ENCODE measurements at regions not wholly inside any gene's neighbourhood (a gene's known extent, or its start where the extent isn't known, plus 50 kb on each side); places are given as distances from the start of the nearest gene placed in this dataset.
"Not testable (repeated sequence)": the region's sequence is repeated elsewhere in the genome, so short reads cannot be mapped to it uniquely, and the experiment has no call there.

DNA sequence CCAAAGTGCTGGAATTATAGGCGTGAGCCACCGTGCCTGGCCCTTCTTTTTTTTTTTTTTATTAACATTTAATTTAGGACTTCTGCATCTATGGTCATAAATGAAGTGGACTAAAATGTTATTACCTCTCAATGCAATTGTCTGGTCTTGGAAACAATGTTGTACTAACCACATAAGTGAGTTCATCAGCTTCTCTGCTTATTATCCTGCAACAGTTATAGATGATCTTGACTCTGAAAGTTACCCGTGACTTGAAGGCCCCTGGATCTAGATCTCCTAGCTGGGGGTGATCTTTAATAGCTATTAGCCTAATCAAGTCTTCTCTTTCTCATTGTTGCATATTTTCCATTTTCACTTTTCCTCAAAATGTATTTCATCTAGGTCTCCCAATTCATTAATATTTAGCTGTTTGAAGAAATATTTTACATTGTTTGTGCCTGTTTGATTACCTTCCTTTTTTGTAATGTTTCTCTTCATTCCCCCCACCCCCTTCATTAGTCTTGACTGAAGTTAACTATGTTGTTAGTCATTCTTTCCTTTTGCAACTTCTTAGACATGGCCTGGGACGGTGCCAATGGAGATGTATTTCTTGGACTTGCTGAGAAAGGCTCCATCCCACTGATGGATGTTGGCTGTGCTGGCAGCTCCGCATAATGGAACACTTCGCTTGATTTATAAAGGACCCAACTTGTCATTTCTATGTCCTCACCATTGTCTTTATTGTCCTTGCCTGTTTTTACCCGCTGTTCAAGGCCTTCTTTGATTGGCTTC, 141.6 kb upstream of the RIOK3 start:
- intact Hi-C loops (cut with micrococcal nuclease), result no loop called here

DNA sequence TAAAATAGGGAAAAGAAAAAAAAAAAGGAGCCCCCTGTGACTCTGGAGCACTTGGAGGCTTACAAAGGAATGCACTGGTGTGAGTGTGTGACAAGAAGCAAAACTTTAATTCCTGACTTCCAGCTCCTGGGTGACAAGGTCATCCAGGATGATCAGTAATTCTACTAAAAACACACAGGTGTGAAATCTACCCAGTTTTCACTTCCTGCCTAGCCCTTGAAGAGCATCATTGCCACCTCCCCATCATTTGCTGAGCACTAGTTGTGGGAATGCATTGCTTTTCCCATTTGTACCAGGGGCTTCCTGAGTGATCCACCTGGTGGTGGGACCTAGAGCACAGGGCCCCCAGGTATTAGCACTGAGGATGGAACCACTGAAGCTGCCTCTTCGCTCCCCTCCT, 139.7 kb upstream of the RIOK3 start:
- intact Hi-C loops (cut with micrococcal nuclease), result no loop called here

DNA sequence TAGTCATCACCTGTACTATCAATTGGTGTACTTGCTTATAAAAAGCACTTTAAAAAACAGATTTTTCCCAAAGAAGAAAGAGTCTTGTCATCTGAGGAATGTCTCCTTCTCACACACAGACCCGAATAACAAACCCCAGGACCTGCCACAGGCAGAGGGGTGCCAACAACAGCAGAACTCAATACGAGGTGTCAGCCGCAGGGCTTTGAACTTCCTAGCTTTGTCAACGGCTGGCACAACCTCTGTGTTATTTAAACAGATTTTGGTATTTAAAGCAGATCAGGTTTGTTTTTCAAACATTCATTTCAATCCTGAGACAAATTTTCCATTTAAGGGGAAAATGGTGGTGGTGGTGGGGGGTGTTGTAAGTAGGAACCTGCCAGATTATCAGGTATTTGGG, 138.4 kb upstream of the RIOK3 start:
- intact Hi-C loops (cut with micrococcal nuclease), result no loop called here

DNA sequence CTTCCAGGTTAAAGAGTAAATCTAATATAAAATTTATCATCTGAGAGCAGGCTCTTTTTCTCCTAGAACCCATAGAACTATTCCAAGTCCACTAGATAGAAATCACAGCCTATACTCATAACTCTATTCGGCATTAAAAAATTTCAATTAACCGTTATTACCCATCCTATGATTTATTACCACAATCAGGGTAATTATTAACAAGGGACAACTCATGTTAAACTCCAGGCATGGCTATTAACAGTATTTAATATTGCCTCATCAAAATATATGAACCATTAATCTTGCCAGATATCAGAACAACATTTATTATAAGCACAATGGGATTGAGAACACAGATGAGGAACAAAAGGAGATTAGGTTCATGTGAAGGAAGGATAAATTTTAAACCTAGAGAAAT, 136.8 kb upstream of the RIOK3 start:
- intact Hi-C loops (cut with micrococcal nuclease), result no loop called here

DNA sequence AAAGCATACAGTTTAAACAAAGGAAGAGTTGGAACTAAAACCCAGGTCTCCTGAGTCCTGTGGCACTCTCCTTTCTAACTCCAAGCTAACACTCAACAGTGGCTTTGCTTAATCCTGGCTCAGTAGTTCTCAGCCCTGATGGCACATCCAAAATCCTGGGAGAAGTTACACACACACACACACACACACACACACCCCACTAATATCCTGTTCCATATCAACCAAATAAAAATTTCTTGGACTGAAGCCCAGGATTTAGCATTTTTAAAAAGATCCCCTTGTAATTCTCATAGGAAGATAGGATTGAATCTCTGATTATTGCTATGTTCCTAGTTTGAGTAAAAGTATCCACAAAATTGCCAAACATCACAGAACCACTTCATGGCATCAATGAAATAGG, 136.1 kb upstream of the RIOK3 start:
- intact Hi-C loops (cut with micrococcal nuclease), result no loop called here

DNA sequence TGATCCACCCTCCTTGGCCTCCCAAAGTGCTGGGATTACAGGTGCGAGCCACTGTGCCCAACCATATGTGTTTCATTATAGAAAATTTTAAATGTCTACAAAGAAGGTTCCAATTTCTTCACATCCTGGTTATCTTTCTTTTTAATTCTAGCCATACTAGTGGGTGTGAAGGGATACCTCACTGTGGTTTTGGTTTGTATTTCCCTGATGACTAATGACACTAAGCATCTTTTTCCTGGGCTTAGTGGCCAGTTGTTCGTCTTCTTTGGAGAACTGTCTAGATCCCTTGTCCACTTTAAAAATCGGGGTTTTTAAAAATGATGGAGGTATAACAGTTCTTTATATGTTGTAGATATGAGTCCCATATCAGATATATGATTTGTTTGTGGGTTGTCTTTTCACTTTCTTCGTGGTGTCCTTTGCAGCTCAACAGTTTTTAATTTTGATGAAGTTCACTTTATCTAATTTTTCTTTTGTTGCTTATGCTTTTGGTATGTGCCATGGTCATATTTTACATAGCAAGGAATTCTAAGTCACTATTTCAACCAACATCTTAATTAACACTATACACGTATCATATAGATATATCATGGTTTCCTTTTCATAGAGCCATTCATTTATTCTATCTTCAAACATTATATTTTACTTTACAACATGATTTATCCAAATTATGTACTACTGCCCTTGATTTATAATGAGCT, 135.0 kb upstream of the RIOK3 start:
- intact Hi-C loops (cut with micrococcal nuclease), result no loop called here

DNA sequence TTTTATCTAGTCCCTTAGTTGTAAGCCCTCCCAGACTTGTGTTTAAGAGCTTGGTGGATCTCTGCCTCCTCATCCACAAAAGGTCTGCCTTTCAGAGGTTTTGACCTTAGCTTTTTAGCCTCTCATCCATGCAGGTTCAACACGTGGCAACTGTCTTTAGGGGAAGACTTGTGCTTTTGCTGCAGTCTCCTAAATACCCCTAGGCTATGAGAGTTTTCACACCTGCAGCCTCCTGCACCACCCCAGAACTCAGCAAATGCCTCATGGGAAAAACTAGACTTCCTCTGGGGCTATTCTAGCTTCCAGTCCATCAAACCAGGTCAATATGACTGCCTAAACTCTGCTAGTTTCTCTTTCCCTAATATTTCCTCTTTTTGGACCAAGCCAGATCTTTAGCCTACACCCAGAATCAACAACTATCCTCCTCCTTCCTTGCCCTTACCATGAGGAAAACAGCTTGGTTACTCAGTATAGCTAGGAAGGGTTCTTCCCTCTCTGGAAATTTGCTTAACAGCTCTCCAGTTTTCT, 132.3 kb upstream of the RIOK3 start:
- intact Hi-C loops (cut with micrococcal nuclease), result no loop called here

DNA sequence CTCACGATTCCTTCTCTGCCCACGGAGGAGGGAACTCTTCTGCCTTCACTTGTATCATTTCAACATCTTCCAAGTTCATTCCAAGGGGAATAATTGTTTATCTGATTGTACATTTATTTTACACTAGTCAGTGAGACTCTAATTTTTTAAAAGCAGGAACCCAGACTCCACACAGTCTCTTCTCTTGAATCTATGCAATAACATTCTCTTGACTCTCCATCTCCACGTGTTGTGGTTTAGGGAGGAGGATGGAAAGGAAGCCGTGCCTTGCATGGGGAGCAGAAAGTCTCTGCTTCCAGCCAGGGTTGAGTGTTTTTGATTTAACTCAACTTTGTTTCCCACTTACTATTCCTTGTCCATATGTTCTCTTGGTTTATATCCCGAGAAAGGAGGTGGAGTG, 131.1 kb upstream of the RIOK3 start:
- intact Hi-C loops (cut with micrococcal nuclease), result no loop called here

DNA sequence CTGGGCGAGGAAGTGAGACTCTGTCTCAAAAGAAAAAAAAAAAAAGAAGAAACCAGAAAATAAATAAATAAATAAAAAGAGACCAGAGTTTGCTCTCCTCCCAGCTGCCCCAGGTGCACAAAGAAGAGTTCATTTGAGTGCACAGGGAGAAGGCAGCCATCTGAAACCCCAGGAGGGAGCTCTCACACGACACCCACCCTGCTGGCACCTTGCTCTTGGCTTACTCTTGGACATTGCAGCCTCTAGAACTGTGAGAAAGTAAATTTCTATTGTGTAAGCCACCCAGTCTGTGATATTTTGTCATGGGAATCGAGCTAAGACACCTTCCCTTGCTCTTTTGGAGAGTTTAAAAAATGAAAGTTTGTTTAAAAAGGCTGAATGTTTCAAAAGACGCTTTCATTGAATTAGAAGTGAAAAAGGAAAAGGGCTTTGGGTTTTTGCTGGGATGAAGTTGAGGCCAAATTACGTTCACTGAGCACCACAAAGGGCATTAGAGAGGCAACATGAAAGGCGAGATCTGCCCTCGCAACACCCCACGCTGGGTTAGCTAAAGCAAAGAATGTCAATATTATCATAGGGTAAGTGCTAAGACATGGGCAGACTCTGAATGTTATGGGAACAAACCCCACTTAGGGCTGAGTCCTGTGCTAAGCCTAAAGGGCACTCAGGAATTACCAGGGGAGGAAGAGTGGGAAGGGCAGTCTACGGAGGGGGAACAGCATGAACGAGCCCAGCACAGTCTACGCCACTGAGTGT, 128.9 kb upstream of the RIOK3 start:
- intact Hi-C loops (cut with micrococcal nuclease), result no loop called here

DNA sequence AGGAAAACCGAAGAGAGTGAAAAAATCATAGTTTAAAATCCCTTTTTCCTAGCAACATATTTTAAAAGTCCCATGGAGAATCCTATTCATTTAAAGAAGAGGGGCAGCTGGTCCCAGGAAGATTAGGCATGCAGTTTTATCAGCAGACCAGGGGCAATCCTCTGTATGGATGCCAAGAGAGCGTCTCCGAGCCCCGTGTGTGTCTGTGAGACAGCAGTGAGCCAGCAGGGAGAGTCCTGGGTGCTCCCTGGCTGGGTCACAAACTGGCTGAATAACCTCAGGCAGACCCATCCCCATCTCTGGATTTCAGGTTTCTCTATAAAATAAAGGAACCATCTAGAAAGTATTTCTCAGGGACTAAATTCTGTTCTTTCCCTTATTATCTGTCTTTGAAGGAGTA, 128.2 kb upstream of the RIOK3 start:
- intact Hi-C loops (cut with micrococcal nuclease), result no loop called here

DNA sequence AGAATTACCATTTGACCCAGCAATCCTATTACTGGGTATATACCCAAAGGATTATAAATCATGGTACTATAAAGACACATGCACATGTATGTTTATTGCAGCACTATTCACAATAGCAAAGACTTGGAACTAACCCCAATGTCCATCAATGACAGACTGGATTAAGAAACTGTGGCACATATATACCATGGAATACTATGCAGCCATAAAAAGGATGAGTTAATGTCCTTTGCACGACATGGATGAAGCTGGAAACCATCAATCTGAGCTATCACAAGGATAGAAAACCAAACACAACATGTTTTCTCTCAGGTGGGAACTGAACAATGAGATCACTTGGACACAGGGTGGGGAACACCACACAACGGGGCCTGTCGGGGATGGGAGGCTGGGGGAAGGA, 123.4 kb upstream of the RIOK3 start:
- intact Hi-C loops (cut with micrococcal nuclease), result not testable (repeated sequence)

DNA sequence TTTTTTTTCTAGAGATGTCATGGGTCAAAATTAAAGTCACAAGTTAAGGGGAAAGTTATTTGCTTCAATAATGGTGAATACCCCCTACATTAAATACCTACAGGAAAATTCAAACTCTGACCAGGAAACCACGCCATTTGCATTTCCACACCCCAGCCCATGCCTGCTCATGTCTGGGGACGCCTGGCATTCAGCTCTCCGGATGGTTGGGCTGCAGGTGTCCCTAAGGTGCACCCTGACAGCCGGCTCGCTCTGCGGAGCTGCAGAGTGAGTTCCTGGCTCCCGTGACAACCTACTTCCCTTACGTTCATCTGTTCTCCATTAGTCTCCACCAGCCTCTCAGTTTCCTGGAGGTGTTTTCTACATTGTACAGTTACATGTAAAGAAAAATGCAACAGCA, 122.7 kb upstream of the RIOK3 start:
- intact Hi-C loops (cut with micrococcal nuclease), result no loop called here

DNA sequence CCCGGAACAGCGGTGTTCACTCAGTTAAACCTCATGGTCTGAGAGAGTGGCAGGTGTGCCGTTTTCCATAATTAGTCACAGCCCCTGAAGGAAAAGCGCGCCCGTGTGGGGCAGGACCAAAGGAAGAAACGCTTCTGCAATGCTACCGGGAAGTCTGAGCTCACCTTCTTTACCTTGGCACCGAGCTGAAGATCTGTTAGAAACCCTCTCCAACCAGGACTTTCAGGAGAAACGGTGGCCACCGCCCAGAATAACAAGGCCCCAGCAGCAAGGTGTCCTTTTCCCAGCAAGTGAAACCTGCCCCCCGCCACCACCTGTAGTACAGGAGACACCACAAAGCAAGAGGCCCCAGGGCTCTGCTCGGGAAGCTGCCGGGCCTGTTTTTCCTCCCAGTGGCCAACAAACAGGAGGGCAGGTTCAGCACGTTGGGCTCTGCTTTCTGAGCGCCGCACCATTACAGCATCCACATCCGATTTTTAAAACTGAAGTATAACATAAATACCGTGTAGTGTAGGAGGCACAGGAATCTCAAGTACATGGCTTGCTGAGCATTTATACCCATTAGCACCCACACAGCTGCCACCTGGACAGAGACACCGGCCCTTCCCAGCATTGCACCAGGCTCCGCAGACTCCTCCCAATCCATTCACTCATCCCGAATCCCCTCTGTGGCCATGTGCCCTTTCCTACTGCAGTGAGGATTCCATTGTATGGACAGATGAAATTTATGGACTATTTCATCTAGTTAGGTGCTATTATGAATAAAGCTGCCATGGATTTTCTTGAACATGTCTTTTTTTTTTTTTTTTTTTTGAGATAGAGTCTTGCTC, 121.8 kb upstream of the RIOK3 start:
- intact Hi-C loops (cut with micrococcal nuclease), result no loop called here

DNA sequence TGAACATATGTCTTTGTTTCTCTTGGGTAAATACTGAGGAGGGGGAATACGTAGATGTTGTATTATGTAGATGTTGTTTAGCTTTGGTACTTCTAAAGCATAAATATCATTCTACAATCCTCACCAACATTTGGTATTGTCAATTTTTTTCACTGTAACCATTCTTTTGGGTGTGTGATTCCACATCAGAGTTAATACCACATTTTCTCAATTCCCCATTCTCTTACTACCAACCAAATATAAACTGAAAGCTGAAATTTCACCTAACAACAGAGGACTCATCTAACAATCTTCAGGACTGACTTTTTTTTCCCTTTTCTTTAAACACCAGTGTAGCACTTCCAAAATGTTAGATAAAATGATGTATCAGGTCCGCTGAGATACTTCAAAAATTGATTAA, 120.7 kb upstream of the RIOK3 start:
- intact Hi-C loops (cut with micrococcal nuclease), result no loop called here

DNA sequence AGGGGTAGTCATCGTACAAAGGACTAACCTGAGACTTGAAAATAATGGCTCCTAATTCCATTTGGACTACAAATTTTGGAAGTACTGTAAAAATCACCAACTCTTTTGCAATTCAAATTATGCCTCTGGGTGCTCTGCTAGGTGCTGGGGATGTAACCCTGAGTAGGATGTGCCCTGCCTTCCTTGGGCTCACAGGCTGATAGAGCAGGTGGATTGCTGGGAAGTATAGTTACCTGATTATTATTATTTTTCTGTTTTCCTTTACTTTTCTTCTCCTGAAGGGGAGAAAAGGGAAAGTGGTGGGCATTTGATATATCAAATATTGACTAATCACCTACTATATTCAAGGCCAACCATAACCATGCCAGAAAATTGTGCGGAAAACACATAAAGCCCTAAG, 119.3 kb upstream of the RIOK3 start:
- intact Hi-C loops (cut with micrococcal nuclease), result no loop called here

DNA sequence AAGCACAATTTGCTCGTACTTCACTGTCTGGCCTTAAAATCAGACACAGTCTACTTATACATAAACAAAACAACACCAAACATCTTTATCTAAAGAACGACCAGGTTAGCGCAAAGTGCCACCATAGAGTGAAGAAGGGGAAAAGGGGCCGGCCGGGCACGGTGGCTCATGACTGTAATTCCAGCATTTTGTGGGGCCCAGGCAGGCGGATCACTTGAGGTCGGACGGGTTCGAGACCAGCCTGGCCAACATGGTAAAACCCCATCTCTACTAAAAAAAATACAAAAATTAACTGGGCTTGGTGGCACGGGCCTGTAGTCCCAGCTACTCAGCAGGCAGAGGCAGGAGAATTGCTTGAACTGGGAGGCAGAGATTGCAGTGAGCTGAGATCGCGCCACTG, 118.5 kb upstream of the RIOK3 start:
- intact Hi-C loops (cut with micrococcal nuclease), result no loop called here

DNA sequence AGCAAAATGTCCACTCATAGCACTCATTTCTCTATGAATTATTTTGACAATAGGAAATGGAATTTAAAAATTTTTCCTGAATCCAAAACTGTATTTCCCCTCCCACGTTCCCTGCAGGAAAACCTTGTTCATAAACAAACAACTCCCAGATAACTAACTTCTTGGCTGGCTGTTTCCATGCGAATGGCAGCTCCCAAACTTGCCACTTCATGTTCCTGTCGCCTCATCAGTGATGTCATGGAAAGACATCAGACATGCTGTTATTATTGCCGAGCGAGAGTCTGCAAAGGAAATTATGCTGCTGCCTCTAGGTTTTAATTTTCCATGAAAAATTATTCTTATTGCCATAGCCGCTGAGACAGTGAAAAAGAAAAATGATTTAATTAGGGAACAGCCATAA, 117.0 kb upstream of the RIOK3 start:
- intact Hi-C loops (cut with micrococcal nuclease), result no loop called here

DNA sequence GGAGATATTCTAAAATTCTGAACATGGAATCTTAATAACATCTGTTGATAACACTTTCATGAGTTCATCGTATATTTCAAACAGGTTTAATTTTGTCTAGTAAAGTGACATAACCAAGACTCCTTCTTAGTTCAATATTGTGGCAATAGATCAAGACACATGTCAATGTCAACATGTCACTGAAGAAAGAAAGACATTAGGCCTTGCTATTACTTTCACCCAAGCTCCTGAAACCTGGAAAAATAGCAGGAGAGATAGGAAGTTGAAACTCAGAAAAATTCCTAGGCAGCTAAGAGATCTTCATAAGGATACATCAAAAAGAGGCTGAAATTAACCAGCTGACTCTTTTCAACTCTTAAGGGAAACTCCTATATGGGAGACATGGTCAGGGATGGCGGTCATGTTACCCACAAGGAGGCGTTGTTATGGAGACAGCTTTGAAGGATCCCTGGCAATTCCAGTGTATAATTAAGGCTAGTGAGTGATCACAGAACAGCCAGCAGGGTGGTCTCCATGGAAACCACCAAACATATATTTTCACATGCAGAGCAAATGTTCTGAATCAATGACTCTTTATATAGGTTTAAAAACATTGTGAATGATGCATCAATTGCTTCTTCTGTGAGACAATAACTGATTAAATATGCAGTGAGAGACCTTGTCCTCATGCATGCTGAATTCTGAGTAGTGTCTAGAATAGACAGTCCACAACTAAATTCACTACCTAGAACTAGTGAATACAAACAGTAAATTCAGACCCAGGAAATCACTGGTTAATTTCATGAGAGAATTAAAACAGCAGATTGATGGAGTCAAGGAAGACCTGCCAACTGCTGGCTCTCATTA, 115.3 kb upstream of the RIOK3 start:
- intact Hi-C loops (cut with micrococcal nuclease), result no loop called here

DNA sequence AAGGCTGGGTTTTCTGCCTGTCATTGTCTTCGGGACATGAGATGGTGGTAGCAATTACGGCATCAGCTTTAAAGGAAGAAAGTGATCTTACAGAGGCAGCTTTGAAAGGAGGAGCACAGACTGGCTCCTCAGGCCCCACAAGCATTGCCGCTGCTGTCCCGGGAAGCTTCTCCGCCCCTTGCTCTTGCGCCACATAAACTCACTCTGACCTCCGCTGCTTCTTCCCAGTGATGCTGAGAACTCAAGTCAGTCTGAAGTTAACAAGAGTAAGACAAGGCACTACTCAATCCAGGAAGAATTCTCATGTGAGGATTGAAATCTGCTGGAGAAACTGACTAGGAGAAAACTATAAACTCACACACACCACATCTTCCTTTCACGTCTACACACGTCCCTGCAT, 112.4 kb upstream of the RIOK3 start:
- intact Hi-C loops (cut with micrococcal nuclease), result no loop called here

DNA sequence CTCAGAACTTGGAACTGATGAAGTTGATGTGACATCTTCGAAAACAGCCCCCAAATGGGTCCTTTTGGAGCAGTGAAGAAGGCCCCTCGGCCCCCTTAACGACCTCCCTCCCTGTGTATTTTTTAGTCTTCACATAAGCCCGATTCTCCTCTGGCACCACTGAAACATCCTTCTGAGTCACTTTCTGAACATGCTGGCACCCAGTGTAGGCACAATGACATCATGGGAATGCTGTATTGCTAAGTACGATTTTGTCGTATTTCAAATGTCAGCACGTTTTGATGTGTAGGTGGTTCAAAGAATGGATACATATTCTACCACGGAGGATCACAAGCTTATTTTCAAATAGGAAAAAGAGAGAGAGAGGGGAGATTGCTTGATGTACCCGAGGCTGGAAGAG, 111.7 kb upstream of the RIOK3 start:
- intact Hi-C loops (cut with micrococcal nuclease), result no loop called here
